ENCODE measurements at regions not wholly inside any gene's neighbourhood (a gene's known extent, or its start where the extent isn't known, plus 50 kb on each side); places are given as distances from the start of the nearest gene placed in this dataset.

- TF ChIP-seq CTCF (IDR thresholded peaks at IDR 0.05), result no peak
- TF ChIP-seq POLR2A (IDR thresholded peaks at IDR 0.05), result no peak
These were observed 141.0 kb downstream of the FOXD2 start for GRCh38 chr1:47578721-47579419.

All from suprapubic skin (tissue), 3 donors.